ENCODE measurements at regions not wholly inside any gene's neighbourhood (a gene's known extent, or its start where the extent isn't known, plus 50 kb on each side); places are given as distances from the start of the nearest gene placed in this dataset.

DNA sequence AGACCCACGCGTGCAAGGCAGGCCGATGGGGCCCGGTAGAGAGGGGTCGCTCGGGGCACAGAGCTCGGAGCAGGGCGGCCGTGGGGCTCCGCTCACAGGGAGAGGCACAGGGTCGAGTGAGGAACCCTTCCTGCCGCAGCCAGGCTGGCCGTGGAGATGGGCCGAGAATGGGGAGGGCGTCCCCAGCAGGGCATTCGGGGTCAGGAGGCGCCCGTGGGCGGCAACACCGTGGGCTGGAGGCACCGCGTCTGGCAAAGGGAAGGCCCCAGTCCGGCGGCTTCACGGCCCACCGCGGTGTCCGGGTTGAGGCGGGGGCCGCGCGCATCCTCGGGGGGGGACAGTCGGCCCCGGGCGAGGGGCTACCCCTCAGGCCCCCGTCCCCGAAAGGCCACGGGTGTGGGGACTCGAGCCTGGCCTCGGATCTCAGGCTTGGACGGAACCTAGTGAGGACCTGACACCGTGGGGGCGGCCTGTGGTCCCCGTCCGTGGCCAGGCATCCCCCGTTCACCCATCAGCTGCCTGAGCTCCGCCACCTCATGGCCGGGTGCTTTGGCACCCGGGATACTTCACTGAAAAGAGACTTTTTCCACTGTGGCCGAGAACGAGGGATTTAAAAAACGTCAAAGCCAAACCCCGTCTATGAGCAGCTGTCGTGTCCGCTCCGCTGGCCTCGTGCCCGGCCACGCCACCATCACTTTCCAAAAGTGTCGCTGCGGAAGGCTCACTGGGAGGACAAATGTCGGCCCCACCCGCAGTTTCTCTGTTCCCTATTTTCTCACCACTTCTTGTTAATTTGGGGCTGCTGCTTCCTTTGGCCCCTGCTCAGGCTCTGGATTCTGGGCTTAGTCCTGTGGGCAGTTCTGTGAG, 73.6 kb downstream of the METRNL start:
- no peak for TF ChIP-seq SP1 (IDR thresholded peaks at IDR 0.05; ENCODE audit: low read depth)
- TF ChIP-seq, protein P1, sequence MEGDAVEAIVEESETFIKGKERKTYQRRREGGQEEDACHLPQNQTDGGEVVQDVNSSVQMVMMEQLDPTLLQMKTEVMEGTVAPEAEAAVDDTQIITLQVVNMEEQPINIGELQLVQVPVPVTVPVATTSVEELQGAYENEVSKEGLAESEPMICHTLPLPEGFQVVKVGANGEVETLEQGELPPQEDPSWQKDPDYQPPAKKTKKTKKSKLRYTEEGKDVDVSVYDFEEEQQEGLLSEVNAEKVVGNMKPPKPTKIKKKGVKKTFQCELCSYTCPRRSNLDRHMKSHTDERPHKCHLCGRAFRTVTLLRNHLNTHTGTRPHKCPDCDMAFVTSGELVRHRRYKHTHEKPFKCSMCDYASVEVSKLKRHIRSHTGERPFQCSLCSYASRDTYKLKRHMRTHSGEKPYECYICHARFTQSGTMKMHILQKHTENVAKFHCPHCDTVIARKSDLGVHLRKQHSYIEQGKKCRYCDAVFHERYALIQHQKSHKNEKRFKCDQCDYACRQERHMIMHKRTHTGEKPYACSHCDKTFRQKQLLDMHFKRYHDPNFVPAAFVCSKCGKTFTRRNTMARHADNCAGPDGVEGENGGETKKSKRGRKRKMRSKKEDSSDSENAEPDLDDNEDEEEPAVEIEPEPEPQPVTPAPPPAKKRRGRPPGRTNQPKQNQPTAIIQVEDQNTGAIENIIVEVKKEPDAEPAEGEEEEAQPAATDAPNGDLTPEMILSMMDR (IDR thresholded peaks at IDR 0.05 in 2 of 3, conservative IDR thresholded peaks at IDR 0.05 in 1 of 3; ENCODE audit: borderline replicate concordance in 1 of 3, insufficient read depth in 1 of 3, low read depth in 2 of 3, low read length in 2 of 3): no peak
